HCT116 (cell line): ENCODE measurements at regions not wholly inside any gene's neighbourhood (a gene's known extent, or its start where the extent isn't known, plus 50 kb on each side); places are given as distances from the start of the nearest gene placed in this dataset.

ENCODE experiments used
- ATAC-seq: fragments of 200-7000 bp; cut with Tn5 transposase; 2 replicates; pipeline ENCODE4 v1.9.1; 2020; ENCODE audit warnings: mild to moderate bottlenecking, moderate library complexity
- BruUV-seq: library from RNA; stranded (reverse); fragments of 400-500 nt; replicated peaks from 2 replicates; lab custom pipeline; 2021; lab: Mats Ljungman, UMichigan
- CTCF ChIA-PET: fragments of 300-600 bp; sonication (Branson Sonifier 250); formaldehyde crosslinking; loops from one replicate; lab custom pipeline; 2021; ENCODE audit warnings: antibody characterized with exemption; lab: Charles Lee
- POLR2A ChIA-PET: fragments of 300-600, 350-600 bp; sonication (Branson Sonifier 250); formaldehyde crosslinking; loops from one replicate; lab custom pipeline; 2021; ENCODE audit warnings: antibody characterized with exemption; lab: Charles Lee
- RAD21 ChIA-PET, 2 experiments: fragments of 300-600 bp; sonication (Branson Sonifier 250); formaldehyde crosslinking; loops; one replicate each; lab custom pipeline; 2023; ENCODE audit warnings: low total read pairs in 2 of 2; ENCODE audit not compliant: uncharacterized antibody in 2 of 2, unreplicated experiment in 2 of 2, low non-redundant PET in 1 of 2; lab: Charles Lee
- DNase-seq: peaks from one replicate; pipeline ENCODE4 v3.0.0-alpha.2; 2010; ENCODE audit warnings: low read depth, low spot score
- H2AFZ ChIP-seq: fragments of 200-600 bp; shearing (Covaris generic), sonication (generic); 2 replicates; pipeline ENCODE4 v1.6.1; 2017; ENCODE audit warnings: low read depth, mixed run types, mixed read lengths, antibody characterized with exemption, low read length; ENCODE audit not compliant: poor library complexity, severe bottlenecking
- H3K27ac ChIP-seq: 2 replicates; pipeline ENCODE4 v1.5.1; 2012; ENCODE audit warnings: low read depth, low read length
- H3K27me3 ChIP-seq: fragments of 200-600 bp; sonication (generic); 2 replicates; pipeline ENCODE4 v1.6.1; 2016; ENCODE audit warnings: mixed run types, low read length, mixed read lengths; ENCODE audit not compliant: insufficient read depth
- H3K36me3 ChIP-seq, 2 experiments: fragments of 200-500 bp in 1 of 2; fragments of 200-600 bp in 1 of 2; sonication (Bioruptor generic) in 1 of 2; sonication (generic) in 1 of 2; 2 replicates each; pipeline versions ENCODE4 v1.5.1 to v1.6.1; 2014 to 2016; ENCODE audit warnings: low read length in 2 of 2, inconsistent platforms in 1 of 2, mixed read lengths in 1 of 2, mixed run types in 1 of 2; ENCODE audit not compliant: insufficient read depth in 2 of 2, control insufficient read depth in 1 of 2
- H3K4me1 ChIP-seq, 2 experiments: fragments of 200-600 bp in 1 of 2; sonication (generic) in 1 of 2; 2 replicates each; pipeline versions ENCODE4 v1.5.1 to v1.6.1; 2012 to 2017; ENCODE audit warnings: low read length in 2 of 2, inconsistent platforms in 1 of 2, mild to moderate bottlenecking in 1 of 2, mixed read lengths in 1 of 2, mixed run types in 1 of 2, moderate library complexity in 1 of 2; ENCODE audit not compliant: insufficient read depth in 2 of 2, control insufficient read depth in 1 of 2
- H3K4me2 ChIP-seq: fragments of 200-600 bp; sonication (generic); 2 replicates; pipeline ENCODE4 v1.6.1; 2017; ENCODE audit warnings: mixed run types, low read length, mixed read lengths
- H3K4me3 ChIP-seq, 2 experiments: fragments of 200-600 bp in 1 of 2; sonication (generic) in 1 of 2; replicated peaks in 1 of 2; 2 replicates each; pipeline ENCODE4 v1.5.1; 2011 to 2016; ENCODE audit warnings: low read length in 2 of 2, control low read depth in 1 of 2, low read depth in 1 of 2, mild to moderate bottlenecking in 1 of 2, mixed read lengths in 1 of 2, mixed run types in 1 of 2
- H3K79me2 ChIP-seq: fragments of 200-600 bp; sonication (generic); 2 replicates; pipeline ENCODE4 v1.6.1; 2017; ENCODE audit warnings: mild to moderate bottlenecking, mixed run types, low read length, moderate library complexity, mixed read lengths; ENCODE audit not compliant: insufficient read depth
- H3K9ac ChIP-seq: fragments of 200-600 bp; sonication (generic); 2 replicates; pipeline ENCODE4 v1.6.1; 2016; ENCODE audit warnings: low read length, mixed read lengths
- H3K9me2 ChIP-seq: fragments of 200-600 bp; sonication (generic), shearing (Covaris generic); 2 replicates; pipeline ENCODE4 v1.6.1; 2017; ENCODE audit warnings: mixed run types, mild to moderate bottlenecking, moderate library complexity; ENCODE audit not compliant: insufficient read depth
- H3K9me3 ChIP-seq, 2 experiments: fragments of 200-500 bp in 1 of 2; fragments of 200-600 bp in 1 of 2; sonication (Bioruptor generic) in 1 of 2; sonication (generic) in 1 of 2; 2 replicates each; pipeline ENCODE4 v1.6.1; 2014 to 2017; ENCODE audit warnings: low read length in 2 of 2, mixed read lengths in 2 of 2, inconsistent platforms in 1 of 2, low read depth in 1 of 2, mild to moderate bottlenecking in 1 of 2, mixed run types in 1 of 2, moderate library complexity in 1 of 2; ENCODE audit not compliant: control insufficient read depth in 1 of 2, insufficient read depth in 1 of 2
- H4K20me1 ChIP-seq: fragments of 200-600 bp; sonication (generic), shearing (Covaris generic); 2 replicates; pipeline ENCODE4 v1.6.1; 2017; ENCODE audit warnings: mixed run types, mild to moderate bottlenecking, moderate library complexity; ENCODE audit not compliant: insufficient read depth
- ELF1 ChIP-seq: IDR thresholded peaks from 2 replicates; pipeline ENCODE4 v1.6.1; 2012; ENCODE audit warnings: low read depth, borderline replicate concordance
- EZH2phosphoT487 ChIP-seq: fragments of 200-600 bp; IDR thresholded peaks from 2 replicates; pipeline ENCODE4 v1.6.1; 2018; ENCODE audit warnings: antibody characterized with exemption, borderline replicate concordance
- POLR2A ChIP-seq: IDR thresholded peaks from 2 replicates; pipeline ENCODE4 v1.7.0; 2011; ENCODE audit warnings: borderline replicate concordance; ENCODE audit not compliant: insufficient read depth, insufficient read length; ENCODE audit errors: extremely low read depth
- POLR2AphosphoS5 ChIP-seq: IDR thresholded peaks from 2 replicates; pipeline ENCODE4 v1.6.1; 2011; ENCODE audit warnings: mild to moderate bottlenecking, low read depth, low read length, moderate library complexity
- TCF7L2 ChIP-seq: IDR thresholded peaks from 2 replicates; pipeline ENCODE4 v1.7.0; 2011; ENCODE audit warnings: borderline replicate concordance, inconsistent platforms; ENCODE audit not compliant: insufficient read depth, insufficient read length; ENCODE audit errors: extremely low read depth
- YY1 ChIP-seq: IDR thresholded peaks from 2 replicates; pipeline ENCODE4 v1.6.1; 2011; ENCODE audit warnings: low read length, low read depth, moderate library complexity, mild to moderate bottlenecking; ENCODE audit not compliant: insufficient replicate concordance; ENCODE audit errors: extremely low read depth
- ZFX ChIP-seq: fragments of 450-650 bp; IDR thresholded peaks from 2 replicates; pipeline ENCODE4 v1.6.1; 2017
- ZNF274 ChIP-seq: fragments of 200-500 bp; sonication (Bioruptor generic); IDR thresholded peaks from 2 replicates; pipeline ENCODE4 v1.6.1; 2014; ENCODE audit warnings: mild to moderate bottlenecking, low read depth, low read length, inconsistent platforms
- intact Hi-C: fragments of 100-400 bp; cut with micrococcal nuclease; formaldehyde crosslinking; loops from 2 replicates; pipeline ENCODE4 v1.10.0; 2022
- TF ChIP-seq, protein P1 (sequence below), 3 experiments: fragments of 200-600 bp in 1 of 3; sonication (generic) in 1 of 3; IDR thresholded peaks in 2 of 3; conservative IDR thresholded peaks in 1 of 3; 2 replicates each; pipeline ENCODE4 v1.5.1; 2012 to 2017; ENCODE audit warnings: low read depth in 2 of 3, low read length in 2 of 3, antibody characterized with exemption in 1 of 3, borderline replicate concordance in 1 of 3, control low read depth in 1 of 3, mild to moderate bottlenecking in 1 of 3, mixed read lengths in 1 of 3, mixed run types in 1 of 3, moderate library complexity in 1 of 3; ENCODE audit not compliant: insufficient read depth in 1 of 3
- TF ChIP-seq, protein P2 (sequence below): IDR thresholded peaks from 2 replicates; pipeline ENCODE4 v1.6.1; 2012

GRCh38 chr2:129904532-129905446, 74.7 kb upstream of the RAB6C start:
- TF ChIP-seq YY1 (no peak), POLR2AphosphoS5 (no peak), TCF7L2 (no peak), ELF1 (no peak)
- H3K79me2 ChIP-seq: no peaks in the 10 kb centered on the region
- H4K20me1 ChIP-seq: no peaks in the 10 kb centered on the region
- DNase-seq: no peak
- no peak overlapping the region for H2AFZ ChIP-seq
- H3K9ac ChIP-seq: no peak overlapping the region
- H3K9me2 ChIP-seq: no peaks in the 10 kb centered on the region
- POLR2A ChIA-PET: no interaction called here
- no peaks in the 10 kb centered on the region for H3K4me1 ChIP-seq
- ATAC-seq: no peak
- no peaks in the 10 kb centered on the region for H3K27me3 ChIP-seq
- no peaks in the 10 kb centered on the region for H3K36me3 ChIP-seq
- no peak overlapping the region for H3K4me3 ChIP-seq
- intact Hi-C loops: no loop called here
- BruUV-seq: no TSS peak
- H3K9me3 ChIP-seq: no peaks in the 10 kb centered on the region
- H3K27ac ChIP-seq: no peak overlapping the region
- CTCF ChIA-PET: interaction anchor here (1.2 kb wide), 1 partner anchor 19 kb away, joined by 3 read pairs; no protein-coding TSS in a partner anchor
- RAD21 ChIA-PET: no interaction called here
- no peak overlapping the region for H3K4me2 ChIP-seq

GRCh38 chr2:129905664-129906081, 73.8 kb upstream of the RAB6C start:
- ChIA-PET RAD21 (no interaction called here), POLR2A (no interaction called here), CTCF (no interaction called here)
- ATAC-seq: no peak
- H3K9me3 ChIP-seq: no peaks in the 10 kb centered on the region
- H3K9ac ChIP-seq: no peak overlapping the region
- H3K79me2 ChIP-seq: no peaks in the 10 kb centered on the region
- DNase-seq: no peak
- no peak overlapping the region for H2AFZ ChIP-seq
- no peaks in the 10 kb centered on the region for H3K4me1 ChIP-seq
- no peaks in the 10 kb centered on the region for H3K9me2 ChIP-seq
- no peak overlapping the region for H3K4me3 ChIP-seq
- intact Hi-C loops: no loop called here
- no peak overlapping the region for H3K4me2 ChIP-seq
- TF ChIP-seq TCF7L2 (no peak), ZFX (no peak), ZNF274 (no peak), EZH2phosphoT487 (no peak), POLR2A (no peak)
- TF ChIP-seq, protein P1, sequence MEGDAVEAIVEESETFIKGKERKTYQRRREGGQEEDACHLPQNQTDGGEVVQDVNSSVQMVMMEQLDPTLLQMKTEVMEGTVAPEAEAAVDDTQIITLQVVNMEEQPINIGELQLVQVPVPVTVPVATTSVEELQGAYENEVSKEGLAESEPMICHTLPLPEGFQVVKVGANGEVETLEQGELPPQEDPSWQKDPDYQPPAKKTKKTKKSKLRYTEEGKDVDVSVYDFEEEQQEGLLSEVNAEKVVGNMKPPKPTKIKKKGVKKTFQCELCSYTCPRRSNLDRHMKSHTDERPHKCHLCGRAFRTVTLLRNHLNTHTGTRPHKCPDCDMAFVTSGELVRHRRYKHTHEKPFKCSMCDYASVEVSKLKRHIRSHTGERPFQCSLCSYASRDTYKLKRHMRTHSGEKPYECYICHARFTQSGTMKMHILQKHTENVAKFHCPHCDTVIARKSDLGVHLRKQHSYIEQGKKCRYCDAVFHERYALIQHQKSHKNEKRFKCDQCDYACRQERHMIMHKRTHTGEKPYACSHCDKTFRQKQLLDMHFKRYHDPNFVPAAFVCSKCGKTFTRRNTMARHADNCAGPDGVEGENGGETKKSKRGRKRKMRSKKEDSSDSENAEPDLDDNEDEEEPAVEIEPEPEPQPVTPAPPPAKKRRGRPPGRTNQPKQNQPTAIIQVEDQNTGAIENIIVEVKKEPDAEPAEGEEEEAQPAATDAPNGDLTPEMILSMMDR (IDR thresholded peaks at IDR 0.05 in 2 of 3, conservative IDR thresholded peaks at IDR 0.05 in 1 of 3; ENCODE audit: borderline replicate concordance in 1 of 3, insufficient read depth in 1 of 3, low read depth in 2 of 3, low read length in 2 of 3): no peak
- TF ChIP-seq, protein P2, sequence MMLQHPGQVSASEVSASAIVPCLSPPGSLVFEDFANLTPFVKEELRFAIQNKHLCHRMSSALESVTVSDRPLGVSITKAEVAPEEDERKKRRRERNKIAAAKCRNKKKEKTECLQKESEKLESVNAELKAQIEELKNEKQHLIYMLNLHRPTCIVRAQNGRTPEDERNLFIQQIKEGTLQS: no peak
- no peak overlapping the region for H3K27ac ChIP-seq
- H3K27me3 ChIP-seq: no peaks in the 10 kb centered on the region
- no peaks in the 10 kb centered on the region for H3K36me3 ChIP-seq
- no peaks in the 10 kb centered on the region for H4K20me1 ChIP-seq
- BruUV-seq: no TSS peak
